C4-2B (cell line): ENCODE measurements at regions not wholly inside any gene's neighbourhood (a gene's known extent, or its start where the extent isn't known, plus 50 kb on each side); places are given as distances from the start of the nearest gene placed in this dataset.

ENCODE experiments used
- CTCF ChIP-seq: fragments of 450-650 bp; conservative IDR thresholded peaks from 2 replicates; pipeline ENCODE4 v1.5.1; 2017; ENCODE audit warnings: mild to moderate bottlenecking
- ZFX ChIP-seq: fragments of 450-650 bp; IDR thresholded peaks from 2 replicates; pipeline ENCODE4 v1.6.1; 2017

DNA sequence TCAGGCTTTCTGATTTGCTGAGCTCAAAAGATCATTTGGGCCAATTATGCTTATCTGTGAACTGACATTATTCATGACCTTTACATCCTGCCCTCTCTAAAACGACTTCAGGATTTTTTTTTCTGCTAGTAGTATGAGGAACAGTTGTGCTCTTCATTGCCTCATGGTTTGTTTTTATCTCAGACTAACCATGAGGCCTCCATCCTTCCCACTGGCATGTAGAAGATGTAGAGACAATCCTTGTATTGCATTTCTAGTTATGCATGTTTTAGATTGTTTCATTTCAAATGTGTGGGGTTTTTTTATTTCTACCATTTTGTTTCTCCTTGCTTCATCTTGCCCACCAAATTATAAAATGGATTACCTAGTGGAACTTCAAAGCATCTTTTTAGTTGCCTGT, 82.8 kb upstream of the C1orf87 start:
- TF ChIP-seq CTCF (no peak), ZFX (no peak)
